ENCODE measurements at regions not wholly inside any gene's neighbourhood (a gene's known extent, or its start where the extent isn't known, plus 50 kb on each side); places are given as distances from the start of the nearest gene placed in this dataset.
A peak's percentile ranks its signal among the peaks of the same experiment; 100 is the strongest.

DNA sequence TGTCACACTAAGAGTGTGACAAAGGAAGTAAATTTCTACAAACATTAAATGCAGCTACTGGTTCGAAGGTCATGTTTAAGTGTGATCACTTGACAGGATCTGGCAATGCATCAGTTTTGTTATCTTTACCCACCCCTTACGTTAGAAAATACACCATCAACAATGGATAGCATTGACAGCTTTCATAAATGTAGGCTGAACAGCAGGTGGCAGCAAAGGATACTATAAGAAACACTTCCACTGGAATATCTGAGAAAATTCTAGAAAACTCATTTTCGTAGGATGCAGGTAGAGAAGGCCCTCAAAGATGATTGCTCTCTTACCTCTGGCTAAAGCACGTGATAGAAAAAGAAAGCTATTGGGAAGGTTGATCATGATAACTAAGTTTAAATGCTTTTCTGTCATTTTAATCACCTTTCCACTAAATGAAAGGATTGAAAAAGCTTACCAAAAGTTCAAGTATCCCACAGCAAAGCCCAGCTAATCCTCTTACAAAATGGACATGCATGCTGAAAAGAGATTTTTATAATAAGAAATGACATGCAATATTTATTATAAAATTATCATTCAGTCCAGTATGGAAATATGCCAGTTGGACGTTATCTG lies 292.5 kb downstream of the PARP8 start:
- Histone ChIP-seq H3K27ac (ENCODE audit: low read depth, low read length) (no peak overlapping the region), H2BK15ac (replicated peaks; ENCODE audit: low read depth) (no peak overlapping the region), H3K4me2 (ENCODE audit: low read length) (no peak overlapping the region), H3K36me3 (ENCODE audit: control insufficient read depth, insufficient read depth, low read length) (no peaks in the 10 kb centered on the region), H2BK5ac (ENCODE audit: low read length) (no peak overlapping the region), H2AK5ac (ENCODE audit: low read length) (no peak overlapping the region), H3K27me3 (ENCODE audit: insufficient read depth, low read length, poor library complexity) (peaks cover 2% of the 10 kb centered on the region), H3K79me2 (ENCODE audit: control insufficient read depth, insufficient read depth, low read length) (no peaks in the 10 kb centered on the region), H3K56ac (ENCODE audit: low read length) (no peak overlapping the region), H3K18ac (ENCODE audit: low read length) (no peak overlapping the region), H3K4ac (ENCODE audit: low read depth, low read length) (no peak overlapping the region), H3K9ac (ENCODE audit: low read length) (no peak overlapping the region), H3K79me1 (ENCODE audit: low read length) (no peaks in the 10 kb centered on the region), H3K4me1 (ENCODE audit: control insufficient read depth, low read depth, low read length) (no peaks in the 10 kb centered on the region), H4K5ac (ENCODE audit: low read length) (no peak overlapping the region), H3K23ac (ENCODE audit: low read length) (no peak overlapping the region), H2BK120ac (ENCODE audit: low read depth, low read length) (no peak overlapping the region), H4K8ac (ENCODE audit: low read depth, low read length) (no peak overlapping the region), H3K4me3 (ENCODE audit: low read length) (no peak overlapping the region)
- peak; percentile 54 for DNase-seq
- no CpG with 5 or more reads among the region's 5 CpGs for WGBS (ENCODE audit: extremely low coverage, insufficient coverage, low lambda C conversion rate)

DNA sequence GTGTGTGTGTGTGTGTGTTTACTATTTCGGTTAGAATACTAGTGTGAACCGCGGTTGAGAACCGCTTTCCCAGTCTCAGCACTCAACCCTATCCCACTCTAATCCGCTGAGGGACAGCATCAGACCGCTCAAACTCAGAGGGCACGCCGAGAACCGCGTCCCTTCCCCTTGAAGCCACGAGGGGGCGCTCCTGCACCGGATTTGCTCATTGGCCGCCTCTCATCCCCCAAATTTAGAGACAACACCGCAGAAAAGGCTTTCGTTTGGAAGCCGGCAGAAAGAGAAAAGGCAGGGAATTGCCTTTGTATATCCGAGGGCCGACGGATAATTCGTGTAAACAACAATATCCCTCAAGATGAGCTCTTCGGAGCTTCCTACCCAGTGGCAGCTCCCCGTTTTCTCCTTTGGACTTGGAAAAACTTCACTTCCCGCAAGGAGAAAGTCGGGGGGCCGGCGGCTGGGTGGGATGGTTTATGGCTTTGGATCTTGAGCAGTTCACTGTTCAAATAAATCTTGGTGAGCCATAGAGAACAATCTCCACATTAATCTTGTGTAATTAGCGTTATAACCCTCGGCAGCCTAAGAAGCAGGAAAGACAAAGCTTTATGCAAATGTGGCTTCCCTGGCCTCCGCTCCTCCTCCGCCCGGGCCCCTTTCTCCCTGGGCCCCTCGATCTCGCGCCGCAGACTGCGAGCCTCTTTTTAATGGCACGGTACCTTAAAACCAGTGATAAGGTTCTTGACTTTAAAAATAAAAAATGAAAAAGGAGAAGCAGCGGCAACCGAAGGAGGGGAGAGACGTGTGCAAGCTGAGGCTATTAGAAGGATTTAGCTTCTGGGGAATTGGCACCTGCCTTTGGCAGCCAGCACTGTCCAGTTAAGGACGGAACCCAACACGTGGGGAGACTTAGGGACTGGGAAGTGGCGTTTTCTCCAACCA lies 296.8 kb downstream of the PARP8 start:
- H2BK5ac ChIP-seq (ENCODE audit: low read length), result no peak overlapping the region
- H3K18ac ChIP-seq (ENCODE audit: low read length), result no peak overlapping the region
- no peaks in the 10 kb centered on the region for H3K79me2 ChIP-seq (ENCODE audit: control insufficient read depth, insufficient read depth, low read length)
- no CpG with 5 or more reads among the region's 44 CpGs for WGBS (ENCODE audit: extremely low coverage, insufficient coverage, low lambda C conversion rate)
- H3K36me3 ChIP-seq (ENCODE audit: control insufficient read depth, insufficient read depth, low read length), result no peaks in the 10 kb centered on the region
- H3K27me3 ChIP-seq (ENCODE audit: insufficient read depth, low read length, poor library complexity), result peaks cover 18% of the 10 kb centered on the region
- H3K4me2 ChIP-seq (ENCODE audit: low read length), result peak overlapping the region; percentile 86
- no peak overlapping the region for H3K27ac ChIP-seq (ENCODE audit: low read depth, low read length)
- H3K56ac ChIP-seq (ENCODE audit: low read length), result peak overlapping the region; percentile 69
- no peak overlapping the region for H2BK120ac ChIP-seq (ENCODE audit: low read depth, low read length)
- no peak overlapping the region for H3K4ac ChIP-seq (ENCODE audit: low read depth, low read length)
- H4K5ac ChIP-seq (ENCODE audit: low read length), result no peak overlapping the region
- H2AK5ac ChIP-seq (ENCODE audit: low read length), result no peak overlapping the region
- H3K23ac ChIP-seq (ENCODE audit: low read length), result no peak overlapping the region
- DNase-seq, result peak; percentile 85
- no peaks in the 10 kb centered on the region for H3K79me1 ChIP-seq (ENCODE audit: low read length)
- H3K4me1 ChIP-seq (ENCODE audit: control insufficient read depth, low read depth, low read length), result peaks cover 6% of the 10 kb centered on the region
- peak overlapping the region; percentile 15 for H3K4me3 ChIP-seq (ENCODE audit: low read length)
- no peak overlapping the region for H2BK15ac ChIP-seq (replicated peaks; ENCODE audit: low read depth)
- no peak overlapping the region for H4K8ac ChIP-seq (ENCODE audit: low read depth, low read length)
- peak overlapping the region; percentile 54 for H3K9ac ChIP-seq (ENCODE audit: low read length)

DNA sequence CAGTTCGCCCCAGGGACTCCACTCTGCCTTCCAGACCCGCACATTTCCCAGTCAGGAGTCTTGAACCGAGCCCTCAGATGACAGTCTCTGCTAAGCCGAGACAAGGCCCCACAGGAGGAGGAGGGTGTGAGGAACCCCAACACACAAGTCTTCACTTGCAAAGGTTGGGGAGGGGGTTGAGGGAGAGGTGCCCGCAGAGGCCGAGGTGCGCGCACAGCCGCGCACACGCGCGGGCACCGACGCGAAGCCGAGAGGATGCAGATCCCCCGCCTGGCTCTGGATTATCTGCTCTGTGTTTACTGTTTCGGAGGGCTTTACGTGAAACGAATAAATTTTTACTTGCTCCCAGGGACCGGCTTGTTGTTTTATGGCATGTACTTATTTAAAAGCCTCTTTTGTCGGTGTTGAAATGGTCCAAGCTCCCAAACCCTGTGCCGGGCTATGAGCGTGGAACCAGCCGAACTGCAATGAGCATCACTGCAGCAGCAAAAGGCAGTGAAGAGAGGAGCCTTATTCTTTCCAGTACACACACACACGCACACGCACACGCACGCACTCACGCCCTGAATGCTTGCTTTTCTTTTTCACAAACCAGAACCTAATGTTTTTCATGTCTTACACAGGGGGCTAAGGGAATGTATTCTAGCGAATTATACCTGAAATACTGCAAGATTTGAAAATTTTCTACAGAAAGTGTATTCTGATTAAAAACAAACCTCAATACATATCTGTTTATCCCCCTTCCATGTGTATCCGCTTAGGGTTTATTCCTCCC lies 297.7 kb downstream of the PARP8 start:
- Histone ChIP-seq H3K9ac (ENCODE audit: low read length) (peak overlapping the region; percentile 4), H3K18ac (ENCODE audit: low read length) (no peak overlapping the region), H2BK5ac (ENCODE audit: low read length) (no peak overlapping the region), H3K79me1 (ENCODE audit: low read length) (no peaks in the 10 kb centered on the region), H2AK5ac (ENCODE audit: low read length) (no peak overlapping the region), H3K23ac (ENCODE audit: low read length) (no peak overlapping the region), H3K36me3 (ENCODE audit: control insufficient read depth, insufficient read depth, low read length) (no peaks in the 10 kb centered on the region), H3K79me2 (ENCODE audit: control insufficient read depth, insufficient read depth, low read length) (no peaks in the 10 kb centered on the region), H3K27ac (ENCODE audit: low read depth, low read length) (no peak overlapping the region), H4K8ac (ENCODE audit: low read depth, low read length) (no peak overlapping the region), H3K27me3 (ENCODE audit: insufficient read depth, low read length, poor library complexity) (peaks cover 22% of the 10 kb centered on the region), H2BK120ac (ENCODE audit: low read depth, low read length) (no peak overlapping the region), H3K4me3 (ENCODE audit: low read length) (no peak overlapping the region), H3K56ac (ENCODE audit: low read length) (peak overlapping the region; percentile 20), H3K4me2 (ENCODE audit: low read length) (peak overlapping the region; percentile 48), H3K4ac (ENCODE audit: low read depth, low read length) (no peak overlapping the region), H3K4me1 (ENCODE audit: control insufficient read depth, low read depth, low read length) (peaks cover 7% of the 10 kb centered on the region), H2BK15ac (replicated peaks; ENCODE audit: low read depth) (no peak overlapping the region), H4K5ac (ENCODE audit: low read length) (no peak overlapping the region)
- WGBS (ENCODE audit: extremely low coverage, insufficient coverage, low lambda C conversion rate), result no CpG with 5 or more reads among the region's 33 CpGs
- peak; percentile 30 for DNase-seq

DNA sequence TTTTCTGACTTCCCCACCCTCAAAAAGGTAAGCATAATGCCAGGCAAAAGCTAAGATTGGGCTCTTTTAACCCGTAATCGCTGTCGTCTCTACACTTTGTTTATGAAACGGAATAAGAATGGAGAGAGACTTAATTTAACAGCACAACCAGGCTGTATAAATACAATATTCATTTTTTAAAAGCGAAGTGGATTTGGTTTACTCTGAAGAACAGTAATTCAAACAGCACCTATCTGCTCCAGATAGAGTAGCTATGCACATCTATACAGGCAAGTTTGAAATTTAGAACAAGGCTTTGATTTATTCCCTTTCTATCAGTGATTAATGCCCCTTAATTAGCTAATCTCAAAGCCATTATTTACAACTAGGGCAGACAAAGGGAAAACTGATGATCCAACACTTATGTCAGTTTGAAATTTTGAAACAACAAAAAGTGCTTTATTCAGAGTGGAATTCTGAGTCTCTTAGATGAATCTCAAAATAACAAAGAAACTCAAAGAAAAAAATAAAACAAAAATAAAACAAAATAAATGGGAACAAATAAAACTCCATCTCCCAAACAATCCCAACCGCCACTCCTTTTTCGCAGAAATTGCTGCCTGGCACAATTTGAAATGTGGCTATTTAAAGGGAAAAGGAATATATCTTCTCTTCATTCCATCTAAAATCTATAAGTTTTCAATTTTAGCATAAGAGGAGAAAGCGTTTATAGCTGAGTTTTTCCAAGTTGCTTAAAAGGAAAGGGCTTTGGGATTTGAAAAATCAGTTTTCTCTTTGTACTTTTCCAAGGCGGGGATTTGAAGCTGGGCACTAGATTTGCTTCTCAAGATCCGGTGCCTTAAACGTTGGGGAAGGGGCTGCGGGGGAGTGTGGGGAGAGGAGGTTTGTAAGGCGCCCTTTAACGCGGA lies 298.6 kb downstream of the PARP8 start:
- no CpG with 5 or more reads among the region's 15 CpGs for WGBS (ENCODE audit: extremely low coverage, insufficient coverage, low lambda C conversion rate)
- H3K4me2 ChIP-seq (ENCODE audit: low read length), result no peak overlapping the region
- H3K4me1 ChIP-seq (ENCODE audit: control insufficient read depth, low read depth, low read length), result peaks cover 7% of the 10 kb centered on the region
- no peak overlapping the region for H3K56ac ChIP-seq (ENCODE audit: low read length)
- peaks cover 22% of the 10 kb centered on the region for H3K27me3 ChIP-seq (ENCODE audit: insufficient read depth, low read length, poor library complexity)
- H3K4ac ChIP-seq (ENCODE audit: low read depth, low read length), result no peak overlapping the region
- H3K79me1 ChIP-seq (ENCODE audit: low read length), result no peaks in the 10 kb centered on the region
- no peak overlapping the region for H4K8ac ChIP-seq (ENCODE audit: low read depth, low read length)
- no peaks in the 10 kb centered on the region for H3K79me2 ChIP-seq (ENCODE audit: control insufficient read depth, insufficient read depth, low read length)
- no peak overlapping the region for H4K5ac ChIP-seq (ENCODE audit: low read length)
- no peak overlapping the region for H3K9ac ChIP-seq (ENCODE audit: low read length)
- H3K27ac ChIP-seq (ENCODE audit: low read depth, low read length), result no peak overlapping the region
- no peaks in the 10 kb centered on the region for H3K36me3 ChIP-seq (ENCODE audit: control insufficient read depth, insufficient read depth, low read length)
- no peak overlapping the region for H2BK120ac ChIP-seq (ENCODE audit: low read depth, low read length)
- H3K18ac ChIP-seq (ENCODE audit: low read length), result peak overlapping the region; percentile 78
- no peak overlapping the region for H3K4me3 ChIP-seq (ENCODE audit: low read length)
- DNase-seq, result no peak
- H2AK5ac ChIP-seq (ENCODE audit: low read length), result no peak overlapping the region
- H2BK15ac ChIP-seq (replicated peaks; ENCODE audit: low read depth), result no peak overlapping the region
- H3K23ac ChIP-seq (ENCODE audit: low read length), result no peak overlapping the region
- no peak overlapping the region for H2BK5ac ChIP-seq (ENCODE audit: low read length)

DNA sequence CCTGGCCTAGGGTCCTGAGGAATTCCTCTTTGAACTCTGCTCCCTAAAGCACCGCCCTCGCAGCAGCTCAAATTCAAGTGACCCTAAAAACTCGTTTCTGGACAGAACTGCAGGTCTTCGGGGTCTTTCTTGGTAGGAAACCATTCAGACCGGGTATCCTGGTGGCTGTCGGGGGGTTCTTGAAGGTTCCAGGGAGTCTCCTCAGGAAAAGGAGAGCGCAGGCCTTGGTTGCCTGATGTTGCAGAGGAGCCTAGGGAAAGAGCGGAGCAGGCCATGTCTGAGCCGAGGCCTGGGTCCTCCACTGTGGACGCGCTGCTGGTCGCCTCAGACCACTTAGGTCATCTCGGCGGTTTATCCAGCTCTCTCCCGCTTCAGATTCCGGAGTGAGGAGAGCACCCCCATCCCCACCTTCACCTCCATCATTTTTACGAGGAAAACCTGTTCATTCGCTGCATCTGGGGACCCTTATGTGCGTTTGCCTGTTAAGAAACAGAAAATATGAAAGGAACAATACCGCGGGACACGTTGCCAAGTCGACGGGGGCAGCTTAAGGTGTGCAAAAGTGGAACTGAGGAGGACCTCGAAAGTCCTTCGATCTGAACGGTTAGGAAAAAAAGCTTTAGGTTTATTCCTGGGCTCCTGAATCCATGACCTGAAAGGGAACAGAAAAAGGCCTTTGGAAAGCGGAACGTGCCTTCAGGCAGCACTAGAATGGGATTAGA lies 299.4 kb downstream of the PARP8 start:
- H3K4me3 ChIP-seq (ENCODE audit: low read length), result no peak overlapping the region
- H3K56ac ChIP-seq (ENCODE audit: low read length), result peak overlapping the region; percentile 79
- no peak overlapping the region for H4K5ac ChIP-seq (ENCODE audit: low read length)
- DNase-seq, result peak; percentile 46
- H2AK5ac ChIP-seq (ENCODE audit: low read length), result no peak overlapping the region
- H3K27ac ChIP-seq (ENCODE audit: low read depth, low read length), result no peak overlapping the region
- H3K23ac ChIP-seq (ENCODE audit: low read length), result no peak overlapping the region
- peak overlapping the region; percentile 56 for H3K9ac ChIP-seq (ENCODE audit: low read length)
- H3K27me3 ChIP-seq (ENCODE audit: insufficient read depth, low read length, poor library complexity), result peaks cover 26% of the 10 kb centered on the region
- peak overlapping the region; percentile 76 for H3K4ac ChIP-seq (ENCODE audit: low read depth, low read length)
- H3K4me2 ChIP-seq (ENCODE audit: low read length), result peak overlapping the region; percentile 8
- H2BK120ac ChIP-seq (ENCODE audit: low read depth, low read length), result no peak overlapping the region
- peaks cover 7% of the 10 kb centered on the region for H3K4me1 ChIP-seq (ENCODE audit: control insufficient read depth, low read depth, low read length)
- no peak overlapping the region for H4K8ac ChIP-seq (ENCODE audit: low read depth, low read length)
- H3K18ac ChIP-seq (ENCODE audit: low read length), result peak overlapping the region; percentile 78
- no peaks in the 10 kb centered on the region for H3K79me1 ChIP-seq (ENCODE audit: low read length)
- WGBS (ENCODE audit: extremely low coverage, insufficient coverage, low lambda C conversion rate), result no CpG with 5 or more reads among the region's 29 CpGs
- H2BK15ac ChIP-seq (replicated peaks; ENCODE audit: low read depth), result no peak overlapping the region
- no peak overlapping the region for H2BK5ac ChIP-seq (ENCODE audit: low read length)
- no peaks in the 10 kb centered on the region for H3K36me3 ChIP-seq (ENCODE audit: control insufficient read depth, insufficient read depth, low read length)
- H3K79me2 ChIP-seq (ENCODE audit: control insufficient read depth, insufficient read depth, low read length), result no peaks in the 10 kb centered on the region
